ENCODE measurements at regions not wholly inside any gene's neighbourhood (a gene's known extent, or its start where the extent isn't known, plus 50 kb on each side); places are given as distances from the start of the nearest gene placed in this dataset.

- TF ChIP-seq, protein P1, sequence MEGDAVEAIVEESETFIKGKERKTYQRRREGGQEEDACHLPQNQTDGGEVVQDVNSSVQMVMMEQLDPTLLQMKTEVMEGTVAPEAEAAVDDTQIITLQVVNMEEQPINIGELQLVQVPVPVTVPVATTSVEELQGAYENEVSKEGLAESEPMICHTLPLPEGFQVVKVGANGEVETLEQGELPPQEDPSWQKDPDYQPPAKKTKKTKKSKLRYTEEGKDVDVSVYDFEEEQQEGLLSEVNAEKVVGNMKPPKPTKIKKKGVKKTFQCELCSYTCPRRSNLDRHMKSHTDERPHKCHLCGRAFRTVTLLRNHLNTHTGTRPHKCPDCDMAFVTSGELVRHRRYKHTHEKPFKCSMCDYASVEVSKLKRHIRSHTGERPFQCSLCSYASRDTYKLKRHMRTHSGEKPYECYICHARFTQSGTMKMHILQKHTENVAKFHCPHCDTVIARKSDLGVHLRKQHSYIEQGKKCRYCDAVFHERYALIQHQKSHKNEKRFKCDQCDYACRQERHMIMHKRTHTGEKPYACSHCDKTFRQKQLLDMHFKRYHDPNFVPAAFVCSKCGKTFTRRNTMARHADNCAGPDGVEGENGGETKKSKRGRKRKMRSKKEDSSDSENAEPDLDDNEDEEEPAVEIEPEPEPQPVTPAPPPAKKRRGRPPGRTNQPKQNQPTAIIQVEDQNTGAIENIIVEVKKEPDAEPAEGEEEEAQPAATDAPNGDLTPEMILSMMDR (conservative IDR thresholded peaks at IDR 0.05) = no peak
- TF ChIP-seq ZFX (IDR thresholded peaks at IDR 0.05) = no peak
These were observed 119.7 kb upstream of the NIPBL start for GRCh38 chr5:36756848-36757247.

Data from C4-2B (cell line).